H1 (cell line): ENCODE measurements at regions not wholly inside any gene's neighbourhood (a gene's known extent, or its start where the extent isn't known, plus 50 kb on each side); places are given as distances from the start of the nearest gene placed in this dataset.

Experiments used
- CREB1 ChIP-seq: IDR thresholded peaks from 2 replicates; pipeline ENCODE4 v1.6.1; 2012; ENCODE audit warnings: inconsistent platforms
- JUN ChIP-seq: IDR thresholded peaks from 2 replicates; pipeline ENCODE4 v1.6.1; 2011; ENCODE audit warnings: low read depth, mild to moderate bottlenecking, improper control_type of control experiment, low read length
- JUND ChIP-seq: IDR thresholded peaks from 2 replicates; pipeline ENCODE4 v1.6.1; 2011; ENCODE audit warnings: mild to moderate bottlenecking, improper control_type of control experiment, low read length
- NANOG ChIP-seq: IDR thresholded peaks from 2 replicates; pipeline ENCODE4 v1.6.1; 2011; ENCODE audit warnings: low read length, low read depth, mild to moderate bottlenecking, inconsistent platforms; ENCODE audit not compliant: insufficient read depth, poor library complexity, severe bottlenecking
- SIN3A ChIP-seq, 2 experiments: IDR thresholded peaks in 1 of 2; conservative IDR thresholded peaks in 1 of 2; 2 replicates each; pipeline ENCODE4 v1.6.1; 2011 to 2012; ENCODE audit warnings: low read length in 2 of 2, improper control_type of control experiment in 1 of 2, low read depth in 1 of 2, mild to moderate bottlenecking in 1 of 2
- SP2 ChIP-seq: IDR thresholded peaks from 2 replicates; pipeline ENCODE4 v1.6.1; 2012; ENCODE audit warnings: mild to moderate bottlenecking, low read length, inconsistent platforms
- SP4 ChIP-seq: IDR thresholded peaks from 2 replicates; pipeline ENCODE4 v1.6.1; 2012; ENCODE audit warnings: low read length, inconsistent platforms

- TF ChIP-seq NANOG, result no peak
- TF ChIP-seq SP2, result no peak
- TF ChIP-seq SIN3A (conservative IDR thresholded peaks at IDR 0.05 in 1 of 2, IDR thresholded peaks at IDR 0.05 in 1 of 2; ENCODE audit: low read depth in 1 of 2, low read length in 2 of 2), result no peak
- no peak for TF ChIP-seq CREB1
- no peak for TF ChIP-seq JUN
- no peak for TF ChIP-seq JUND
- no peak for TF ChIP-seq SP4
Observed at GRCh38 chr22:49266561-49267519, 560.8 kb downstream of the BRD1 start (continued).
